Mammary epithelial cell (primary cell): ENCODE measurements at regions not wholly inside any gene's neighbourhood (a gene's known extent, or its start where the extent isn't known, plus 50 kb on each side); places are given as distances from the start of the nearest gene placed in this dataset.

Source experiments
- CTCF ChIP-seq, 2 donors: IDR thresholded peaks in 1 of 2; conservative IDR thresholded peaks in 1 of 2; 2 replicates each; pipeline ENCODE4 v1.5.1; 2011 to 2012; ENCODE audit warnings: inconsistent platforms in 2 of 2, low read length in 2 of 2, mild to moderate bottlenecking in 2 of 2, control low read depth in 1 of 2, low read depth in 1 of 2; ENCODE audit not compliant: insufficient read depth in 1 of 2; ENCODE audit errors: extremely low read depth in 1 of 2
- EZH2 ChIP-seq: IDR thresholded peaks from 2 replicates; pipeline ENCODE4 v1.6.1; 2012; ENCODE audit warnings: low read length, inconsistent platforms, borderline replicate concordance

- TF ChIP-seq CTCF (conservative IDR thresholded peaks at IDR 0.05 in 1 of 2, IDR thresholded peaks at IDR 0.05 in 1 of 2; ENCODE audit: extremely low read depth in 1 of 2, insufficient read depth in 1 of 2, low read depth in 1 of 2, low read length in 2 of 2) (no peak), EZH2 (no peak)
Measured at GRCh38 chr2:15722980-15723379, 131.3 kb downstream of the DDX1 start.
